ENCODE measurements at regions not wholly inside any gene's neighbourhood (a gene's known extent, or its start where the extent isn't known, plus 50 kb on each side); places are given as distances from the start of the nearest gene placed in this dataset.

DNA sequence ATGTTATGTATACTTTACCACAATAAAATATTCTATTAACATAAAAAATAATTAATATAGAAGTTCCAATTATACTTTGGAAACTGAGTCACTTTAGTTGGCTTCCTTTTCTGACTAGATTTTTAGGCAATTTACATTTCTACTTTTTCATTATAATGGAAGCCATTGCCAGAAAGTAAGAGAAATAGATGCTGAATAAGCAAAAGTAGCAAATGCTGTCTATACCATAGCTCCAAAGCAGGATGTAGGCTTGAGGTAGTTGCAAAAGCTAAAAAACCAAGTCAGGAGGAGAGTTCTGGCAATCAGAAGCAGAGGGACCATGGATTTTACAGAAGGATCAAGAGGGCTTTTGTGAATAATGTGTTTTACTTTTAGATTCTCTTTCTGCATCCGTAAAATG lies 262.4 kb upstream of the TMEM229A start:
- no peak for DNase-seq (ENCODE audit: extremely low spot score)
- Histone ChIP-seq H3K27ac (replicated peaks in 1 of 4) (no peak overlapping the region), H3K4me1 (no peaks in the 10 kb centered on the region), H3K9me3 (peaks cover 0 to 18% (median 15%) of the 10 kb centered on the region in 4 donors), H3K27me3 (no peaks in the 10 kb centered on the region), H3K36me3 (no peaks in the 10 kb centered on the region), H3K4me3 (no peak overlapping the region)
- TF ChIP-seq, protein P1, sequence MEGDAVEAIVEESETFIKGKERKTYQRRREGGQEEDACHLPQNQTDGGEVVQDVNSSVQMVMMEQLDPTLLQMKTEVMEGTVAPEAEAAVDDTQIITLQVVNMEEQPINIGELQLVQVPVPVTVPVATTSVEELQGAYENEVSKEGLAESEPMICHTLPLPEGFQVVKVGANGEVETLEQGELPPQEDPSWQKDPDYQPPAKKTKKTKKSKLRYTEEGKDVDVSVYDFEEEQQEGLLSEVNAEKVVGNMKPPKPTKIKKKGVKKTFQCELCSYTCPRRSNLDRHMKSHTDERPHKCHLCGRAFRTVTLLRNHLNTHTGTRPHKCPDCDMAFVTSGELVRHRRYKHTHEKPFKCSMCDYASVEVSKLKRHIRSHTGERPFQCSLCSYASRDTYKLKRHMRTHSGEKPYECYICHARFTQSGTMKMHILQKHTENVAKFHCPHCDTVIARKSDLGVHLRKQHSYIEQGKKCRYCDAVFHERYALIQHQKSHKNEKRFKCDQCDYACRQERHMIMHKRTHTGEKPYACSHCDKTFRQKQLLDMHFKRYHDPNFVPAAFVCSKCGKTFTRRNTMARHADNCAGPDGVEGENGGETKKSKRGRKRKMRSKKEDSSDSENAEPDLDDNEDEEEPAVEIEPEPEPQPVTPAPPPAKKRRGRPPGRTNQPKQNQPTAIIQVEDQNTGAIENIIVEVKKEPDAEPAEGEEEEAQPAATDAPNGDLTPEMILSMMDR (IDR thresholded peaks at IDR 0.05) = no peak
- no peak for TF ChIP-seq POLR2A (IDR thresholded peaks at IDR 0.05; ENCODE audit: low read depth)
- TF ChIP-seq POLR2AphosphoS5 (IDR thresholded peaks at IDR 0.05) = no peak
- intact Hi-C loops (cut with DNase I) = no loop called here
- WGBS = 89% methylated on average over 1 of the region's 1 CpG

DNA sequence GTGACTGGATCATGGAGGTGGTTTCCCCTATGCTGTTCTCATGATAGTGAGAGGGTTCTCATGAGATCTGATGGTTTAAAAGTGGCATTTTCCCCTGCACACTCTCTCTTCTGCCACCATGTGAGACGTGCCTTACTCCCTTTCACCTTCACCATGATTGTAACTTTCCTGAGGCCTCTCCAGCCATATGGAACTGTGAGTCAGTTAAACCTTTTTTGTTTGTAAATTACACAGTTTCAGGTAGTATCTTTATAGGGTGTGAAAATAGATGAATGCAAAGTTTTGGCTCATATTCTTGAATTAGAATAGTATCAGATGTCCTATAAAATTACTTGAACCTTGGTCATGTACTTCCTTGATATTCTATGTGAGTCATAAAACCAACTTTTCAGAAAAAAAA lies 252.1 kb upstream of the TMEM229A start:
- TF ChIP-seq EP300 (IDR thresholded peaks at IDR 0.05) (no peak), POLR2AphosphoS5 (IDR thresholded peaks at IDR 0.05) (no peak), POLR2A (IDR thresholded peaks at IDR 0.05; ENCODE audit: low read depth) (no peak)
- TF ChIP-seq, protein P1 (IDR thresholded peaks at IDR 0.05) = no peak
- 68% methylated on average over 1 of the region's 1 CpG for WGBS
- intact Hi-C loops (cut with DNase I) = no loop called here
- no peaks in the 10 kb centered on the region for H3K27me3 ChIP-seq
- no peak overlapping the region for H3K4me3 ChIP-seq
- H3K9me3 ChIP-seq = no peaks in the 10 kb centered on the region
- no peaks in the 10 kb centered on the region for H3K36me3 ChIP-seq
- no peak overlapping the region for H3K27ac ChIP-seq (replicated peaks in 1 of 4)
- no peaks in the 10 kb centered on the region for H3K4me1 ChIP-seq
- DNase-seq (ENCODE audit: extremely low spot score) = no peak

DNA sequence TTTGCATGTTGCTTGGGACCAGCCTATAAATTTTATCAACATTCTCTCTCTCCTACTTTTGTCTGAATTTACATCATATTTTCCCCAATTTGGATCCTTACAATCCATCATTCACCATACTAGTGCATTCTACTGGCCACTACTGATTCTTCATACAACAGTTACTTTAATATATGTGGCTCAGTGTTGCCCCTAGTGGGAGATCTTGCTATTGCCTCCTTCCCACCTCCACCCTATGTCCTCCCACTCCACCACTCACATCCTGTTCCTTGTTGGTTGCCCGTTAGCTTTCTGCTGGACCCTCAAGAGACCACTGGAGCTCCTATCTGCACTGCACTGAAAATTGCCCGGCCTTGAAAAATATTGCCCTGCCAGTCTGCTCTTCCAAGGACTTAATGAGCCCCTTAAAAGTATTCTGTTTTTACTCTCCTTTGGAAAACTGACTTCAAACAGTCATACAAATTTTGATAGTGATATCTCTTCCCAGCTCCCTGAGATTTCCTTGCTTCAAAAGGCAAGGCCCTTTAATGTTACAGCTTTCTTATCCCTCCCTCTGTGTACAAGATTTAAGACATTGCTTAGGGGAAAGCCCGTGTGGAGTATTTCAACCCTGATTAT lies 243.2 kb upstream of the TMEM229A start:
- no peaks in the 10 kb centered on the region for H3K9me3 ChIP-seq
- WGBS = 87% methylated on average over 3 of the region's 3 CpGs
- intact Hi-C loops (cut with DNase I) = no loop called here
- H3K36me3 ChIP-seq = no peaks in the 10 kb centered on the region
- DNase-seq (ENCODE audit: extremely low spot score) = no peak
- H3K4me3 ChIP-seq = no peak overlapping the region
- TF ChIP-seq, protein P1 (IDR thresholded peaks at IDR 0.05) = peak in 1 of 3 experiments; percentile 14
- no peak for TF ChIP-seq POLR2AphosphoS5 (IDR thresholded peaks at IDR 0.05)
- no peaks in the 10 kb centered on the region for H3K4me1 ChIP-seq
- no peaks in the 10 kb centered on the region for H3K27me3 ChIP-seq
- no peak overlapping the region for H3K27ac ChIP-seq (replicated peaks in 1 of 4)

DNA sequence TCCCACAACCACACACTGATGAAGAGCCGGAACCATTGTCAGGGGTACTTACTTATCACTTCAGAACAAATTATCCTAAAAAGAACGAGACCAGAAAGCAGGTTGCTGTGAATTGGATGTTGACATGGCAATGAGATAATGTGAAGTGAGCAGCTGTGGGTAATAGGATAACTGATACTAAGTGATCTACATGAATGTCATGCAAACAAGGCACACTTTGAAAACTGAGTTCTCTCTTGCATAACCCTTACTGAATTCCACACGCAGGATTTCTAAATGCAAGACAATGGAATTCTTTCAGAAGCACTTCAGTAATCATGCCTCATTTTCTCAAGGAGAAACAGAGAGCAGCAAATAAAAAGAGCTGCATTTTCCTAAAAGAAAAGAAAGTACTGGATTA lies 242.5 kb upstream of the TMEM229A start:
- Histone ChIP-seq H3K36me3 (no peaks in the 10 kb centered on the region), H3K27me3 (no peaks in the 10 kb centered on the region), H3K4me3 (no peak overlapping the region), H3K27ac (replicated peaks in 1 of 4) (no peak overlapping the region), H3K9me3 (no peaks in the 10 kb centered on the region), H3K4me1 (no peaks in the 10 kb centered on the region)
- TF ChIP-seq EP300 (IDR thresholded peaks at IDR 0.05) (no peak), POLR2AphosphoS5 (IDR thresholded peaks at IDR 0.05) (no peak), POLR2A (IDR thresholded peaks at IDR 0.05; ENCODE audit: low read depth) (no peak)
- TF ChIP-seq, protein P1 (IDR thresholded peaks at IDR 0.05) = no peak
- intact Hi-C loops (cut with DNase I) = no loop called here
- DNase-seq (ENCODE audit: extremely low spot score) = no peak
- WGBS = 81% methylated on average over 3 of the region's 3 CpGs

DNA sequence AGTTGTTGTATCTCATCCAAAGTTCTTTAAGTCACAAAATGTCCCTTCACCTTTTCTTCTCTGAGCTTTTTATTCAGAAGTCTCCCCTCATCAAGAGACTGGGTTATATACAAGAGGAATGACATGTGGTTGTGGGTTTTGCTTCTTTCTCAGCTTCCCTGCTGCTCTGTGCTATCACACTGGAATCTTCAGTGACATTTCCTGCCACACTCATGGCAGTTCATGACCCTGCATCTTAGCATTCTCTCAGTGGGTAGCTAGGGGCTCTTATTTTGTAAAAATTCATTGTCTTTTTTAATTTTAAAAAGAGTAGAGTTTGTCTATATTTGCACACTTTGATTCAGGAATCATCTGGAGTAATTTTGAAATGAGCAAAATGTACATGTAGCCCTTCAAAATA lies 236.9 kb upstream of the TMEM229A start:
- H3K27me3 ChIP-seq = no peaks in the 10 kb centered on the region
- TF ChIP-seq POLR2A (IDR thresholded peaks at IDR 0.05; ENCODE audit: low read depth) = no peak
- no peak for TF ChIP-seq POLR2AphosphoS5 (IDR thresholded peaks at IDR 0.05)
- intact Hi-C loops (cut with DNase I) = no loop called here
- H3K4me1 ChIP-seq = no peaks in the 10 kb centered on the region
- H3K9me3 ChIP-seq = no peaks in the 10 kb centered on the region
- no peaks in the 10 kb centered on the region for H3K36me3 ChIP-seq
- H3K27ac ChIP-seq (replicated peaks in 1 of 4) = no peak overlapping the region
- DNase-seq (ENCODE audit: extremely low spot score) = no peak
- no peak overlapping the region for H3K4me3 ChIP-seq
